HG03039 (cell line): ENCODE measurements at regions not wholly inside any gene's neighbourhood (a gene's known extent, or its start where the extent isn't known, plus 50 kb on each side); places are given as distances from the start of the nearest gene placed in this dataset.
"Not testable (repeated sequence)": the region's sequence is repeated elsewhere in the genome, so short reads cannot be mapped to it uniquely, and the experiment has no call there.

Experiments used
- ATAC-seq: cut with Tn5 transposase; IDR thresholded peaks from one replicate; pipeline ENCODE4 v1.9.1; 2021; ENCODE audit warnings: mild to moderate bottlenecking, moderate library complexity; ENCODE audit not compliant: unreplicated experiment

- no peak for ATAC-seq
Observed at GRCh38 chr17:74126179-74126900, 77.1 kb upstream of the RPL38 start.

GRCh38 chr17:74126959-74127358 lies 76.5 kb upstream of the RPL38 start:
- no peak for ATAC-seq

GRCh38 chr17:74128456-74129211 lies 74.8 kb upstream of the RPL38 start:
- ATAC-seq: no peak

- ATAC-seq: not testable (repeated sequence)
Observed at GRCh38 chr17:74129800-74130199, 73.7 kb upstream of the RPL38 start.

GRCh38 chr17:74130276-74130675 lies 73.2 kb upstream of the RPL38 start:
- no peak for ATAC-seq

- ATAC-seq: no peak
Observed at GRCh38 chr17:74130841-74131240, 72.6 kb upstream of the RPL38 start.

- no peak for ATAC-seq
Observed at GRCh38 chr17:74132354-74132753, 71.1 kb upstream of the RPL38 start.

GRCh38 chr17:74133740-74134139 lies 69.7 kb upstream of the RPL38 start:
- ATAC-seq: no peak

GRCh38 chr17:74134234-74134633 lies 69.2 kb upstream of the RPL38 start:
- not testable (repeated sequence) for ATAC-seq

- no peak for ATAC-seq
Observed at GRCh38 chr17:74134991-74135390, 68.5 kb upstream of the RPL38 start.

- no peak for ATAC-seq
Observed at GRCh38 chr17:74135391-74136167, 67.9 kb upstream of the RPL38 start.

GRCh38 chr17:74137416-74137815 lies 66.1 kb upstream of the RPL38 start:
- ATAC-seq: no peak

- no peak for ATAC-seq
Observed at GRCh38 chr17:74139120-74139519, 64.4 kb upstream of the RPL38 start.

- ATAC-seq: no peak
Observed at GRCh38 chr17:74140282-74140681, 63.2 kb upstream of the RPL38 start.

GRCh38 chr17:74141612-74142011 lies 61.9 kb upstream of the RPL38 start:
- ATAC-seq: no peak

- not testable (repeated sequence) for ATAC-seq
Observed at GRCh38 chr17:74143318-74143717, 60.2 kb upstream of the RPL38 start.

GRCh38 chr17:74145756-74146155 lies 57.7 kb upstream of the RPL38 start:
- ATAC-seq: no peak

- ATAC-seq: no peak
Observed at GRCh38 chr17:74146196-74146595, 57.3 kb upstream of the RPL38 start.

GRCh38 chr17:74147056-74147835 lies 56.2 kb upstream of the RPL38 start:
- ATAC-seq: no peak

- ATAC-seq: no peak
Observed at GRCh38 chr17:74147966-74148365, 55.5 kb upstream of the RPL38 start.

- no peak for ATAC-seq
Observed at GRCh38 chr17:74148446-74148845, 55.0 kb upstream of the RPL38 start.
